Loucy (cell line): ENCODE measurements at regions not wholly inside any gene's neighbourhood (a gene's known extent, or its start where the extent isn't known, plus 50 kb on each side); places are given as distances from the start of the nearest gene placed in this dataset.

Source experiments
- H2AFZ ChIP-seq: fragments of 200-600 bp; sonication (generic); 2 replicates; pipeline ENCODE4 v1.6.0; 2016; ENCODE audit warnings: antibody characterized with exemption, mild to moderate bottlenecking, low read length, moderate library complexity
- H3F3A ChIP-seq: fragments of 200-600 bp; 2 replicates; pipeline ENCODE4 v1.6.0; 2016; ENCODE audit warnings: antibody characterized with exemption, low read depth, mild to moderate bottlenecking
- H3K27me3 ChIP-seq: fragments of 200-600 bp; sonication (generic); 2 replicates; pipeline ENCODE4 v1.6.1; 2014; ENCODE audit warnings: low read length, mild to moderate bottlenecking; ENCODE audit not compliant: insufficient read depth, poor library complexity, severe bottlenecking
- H3K36me3 ChIP-seq: fragments of 200-600 bp; sonication (generic); 2 replicates; pipeline ENCODE4 v1.6.1; 2016; ENCODE audit warnings: low read length; ENCODE audit not compliant: insufficient read depth
- H3K4me1 ChIP-seq: fragments of 200-600 bp; sonication (generic); 2 replicates; pipeline ENCODE4 v1.5.1; 2014; ENCODE audit warnings: low read length, mild to moderate bottlenecking; ENCODE audit not compliant: insufficient read depth, poor library complexity, severe bottlenecking
- H3K4me2 ChIP-seq: fragments of 200-600 bp; sonication (generic); 2 replicates; pipeline ENCODE4 v1.6.0; 2014; ENCODE audit warnings: antibody characterized with exemption, low read length, low read depth, mild to moderate bottlenecking; ENCODE audit not compliant: poor library complexity, severe bottlenecking
- H3K4me3 ChIP-seq: fragments of 200-600 bp; sonication (generic); 2 replicates; pipeline ENCODE4 v1.5.1; 2014; ENCODE audit warnings: low read length, mild to moderate bottlenecking, mixed read lengths; ENCODE audit not compliant: poor library complexity, severe bottlenecking
- H3K79me2 ChIP-seq: fragments of 200-600 bp; sonication (generic); 2 replicates; pipeline ENCODE4 v1.6.1; 2014; ENCODE audit warnings: low read length; ENCODE audit not compliant: insufficient read depth
- H3K9ac ChIP-seq: fragments of 200-600 bp; sonication (generic); 2 replicates; pipeline ENCODE4 v1.6.0; 2014; ENCODE audit warnings: mild to moderate bottlenecking, low read depth, low read length, moderate library complexity; ENCODE audit not compliant: poor library complexity, severe bottlenecking
- H3K9me2 ChIP-seq: fragments of 200-600 bp; sonication (generic); replicated peaks from 2 replicates; pipeline ENCODE4 v1.6.1; 2016; ENCODE audit warnings: low read depth, low read length, mixed read lengths
- H3K9me3 ChIP-seq: fragments of 200-600 bp; sonication (generic); 2 replicates; pipeline ENCODE4 v1.6.1; 2014; ENCODE audit warnings: mild to moderate bottlenecking, antibody characterized with exemption, low read length, low read depth; ENCODE audit not compliant: insufficient read depth
- H4K20me1 ChIP-seq: fragments of 200-600 bp; sonication (generic); 2 replicates; pipeline ENCODE4 v1.6.0; 2014; ENCODE audit warnings: antibody characterized with exemption, low read length, mild to moderate bottlenecking; ENCODE audit not compliant: insufficient read depth, poor library complexity, severe bottlenecking
- EZH2phosphoT487 ChIP-seq: fragments of 200-600 bp; IDR thresholded peaks from 2 replicates; pipeline ENCODE4 v1.6.1; 2018; ENCODE audit warnings: antibody characterized with exemption, mild to moderate bottlenecking, moderate library complexity, borderline replicate concordance
- TF ChIP-seq, protein P1 (sequence below): fragments of 200-600 bp; sonication (generic); conservative IDR thresholded peaks from 2 replicates; pipeline ENCODE4 v1.5.1; 2014; ENCODE audit warnings: mild to moderate bottlenecking, antibody characterized with exemption, low read length

DNA sequence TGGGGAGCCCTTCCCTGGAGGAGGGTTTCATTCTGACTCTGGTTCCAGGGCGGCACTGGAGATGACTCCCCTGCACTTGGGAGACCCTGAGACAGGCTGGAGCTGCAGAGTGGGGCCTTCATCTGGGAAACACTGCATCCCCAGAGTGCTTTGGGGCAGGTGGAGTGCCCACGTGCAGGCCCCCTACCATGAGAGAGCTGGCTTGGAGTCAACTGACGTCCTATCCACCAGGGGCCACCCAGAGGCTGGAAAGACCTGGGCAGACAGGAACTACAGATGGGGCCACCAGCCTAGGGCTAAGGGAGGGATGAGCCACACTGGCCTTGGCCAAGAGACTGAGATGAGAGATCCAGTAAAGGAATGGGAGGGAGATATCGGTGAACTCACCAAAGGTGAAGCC lies 153.8 kb downstream of the ASB1 start:
- no peaks in the 10 kb centered on the region for H3F3A ChIP-seq
- no peak overlapping the region for H3K9ac ChIP-seq
- H2AFZ ChIP-seq, result no peak overlapping the region
- no peak overlapping the region for H3K4me3 ChIP-seq
- no peaks in the 10 kb centered on the region for H4K20me1 ChIP-seq
- H3K27me3 ChIP-seq, result no peaks in the 10 kb centered on the region
- TF ChIP-seq, protein P1, sequence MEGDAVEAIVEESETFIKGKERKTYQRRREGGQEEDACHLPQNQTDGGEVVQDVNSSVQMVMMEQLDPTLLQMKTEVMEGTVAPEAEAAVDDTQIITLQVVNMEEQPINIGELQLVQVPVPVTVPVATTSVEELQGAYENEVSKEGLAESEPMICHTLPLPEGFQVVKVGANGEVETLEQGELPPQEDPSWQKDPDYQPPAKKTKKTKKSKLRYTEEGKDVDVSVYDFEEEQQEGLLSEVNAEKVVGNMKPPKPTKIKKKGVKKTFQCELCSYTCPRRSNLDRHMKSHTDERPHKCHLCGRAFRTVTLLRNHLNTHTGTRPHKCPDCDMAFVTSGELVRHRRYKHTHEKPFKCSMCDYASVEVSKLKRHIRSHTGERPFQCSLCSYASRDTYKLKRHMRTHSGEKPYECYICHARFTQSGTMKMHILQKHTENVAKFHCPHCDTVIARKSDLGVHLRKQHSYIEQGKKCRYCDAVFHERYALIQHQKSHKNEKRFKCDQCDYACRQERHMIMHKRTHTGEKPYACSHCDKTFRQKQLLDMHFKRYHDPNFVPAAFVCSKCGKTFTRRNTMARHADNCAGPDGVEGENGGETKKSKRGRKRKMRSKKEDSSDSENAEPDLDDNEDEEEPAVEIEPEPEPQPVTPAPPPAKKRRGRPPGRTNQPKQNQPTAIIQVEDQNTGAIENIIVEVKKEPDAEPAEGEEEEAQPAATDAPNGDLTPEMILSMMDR, result no peak
- no peak for TF ChIP-seq EZH2phosphoT487
- H3K79me2 ChIP-seq, result no peaks in the 10 kb centered on the region
- no peaks in the 10 kb centered on the region for H3K4me1 ChIP-seq
- no peaks in the 10 kb centered on the region for H3K36me3 ChIP-seq
- no peak overlapping the region for H3K4me2 ChIP-seq
- no peaks in the 10 kb centered on the region; the same call in 1 of the 2 replicates for H3K9me3 ChIP-seq
- H3K9me2 ChIP-seq, result no peaks in the 10 kb centered on the region

DNA sequence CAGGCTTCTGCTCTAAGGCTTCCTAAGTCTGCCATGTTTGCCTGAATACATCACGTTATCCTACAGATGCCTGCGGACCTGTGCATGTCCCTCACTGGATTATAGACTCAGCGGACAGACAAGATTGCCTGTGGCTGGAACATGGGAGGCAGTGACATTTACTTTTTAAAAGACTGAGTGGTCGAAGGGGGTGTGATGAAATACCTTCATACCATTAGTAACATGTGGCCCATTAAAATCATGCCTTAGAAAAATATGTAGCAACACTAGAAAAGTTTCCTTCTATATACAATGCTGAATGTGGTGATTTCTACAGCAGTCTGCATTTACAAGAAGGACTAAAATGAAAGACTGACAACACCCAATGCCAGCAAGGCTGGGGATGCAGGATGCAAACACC lies 154.4 kb downstream of the ASB1 start:
- H3K9me2 ChIP-seq, result no peaks in the 10 kb centered on the region

DNA sequence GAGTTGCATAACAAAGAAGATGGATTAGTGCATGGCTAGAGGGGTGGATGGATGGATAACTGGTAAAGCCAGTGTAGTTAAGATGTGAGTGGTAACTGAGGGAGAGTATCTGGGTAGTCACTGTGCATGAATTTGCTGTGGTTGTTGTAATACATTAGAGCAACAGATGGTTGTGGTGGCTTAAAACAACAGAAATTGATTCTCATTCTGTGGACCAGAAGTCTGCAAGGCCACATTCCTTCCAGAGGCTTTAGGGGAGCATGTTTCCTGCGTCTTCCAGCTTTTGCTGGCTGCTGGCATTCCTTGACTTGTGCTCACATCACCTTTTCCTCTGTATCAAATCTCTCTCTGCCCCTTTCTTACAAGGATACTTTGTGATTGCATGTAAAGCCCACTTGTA lies 155.4 kb downstream of the ASB1 start:
- Histone ChIP-seq H3K27me3 (no peaks in the 10 kb centered on the region), H3K4me3 (no peak overlapping the region), H3F3A (no peaks in the 10 kb centered on the region), H3K9me3 (no peaks in the 10 kb centered on the region; the same call in 1 of the 2 replicates), H2AFZ (no peak overlapping the region), H3K9ac (no peak overlapping the region), H4K20me1 (no peaks in the 10 kb centered on the region), H3K9me2 (no peaks in the 10 kb centered on the region), H3K79me2 (no peaks in the 10 kb centered on the region), H3K4me2 (no peak overlapping the region), H3K36me3 (no peaks in the 10 kb centered on the region), H3K4me1 (no peaks in the 10 kb centered on the region)
- TF ChIP-seq EZH2phosphoT487, result no peak
- TF ChIP-seq, protein P1, result no peak

More for the DNA sequence above, 154.4 kb downstream of the ASB1 start:
- no peak overlapping the region for H2AFZ ChIP-seq
- no peak overlapping the region for H3K9ac ChIP-seq
- H3K4me1 ChIP-seq, result no peaks in the 10 kb centered on the region
- H3K79me2 ChIP-seq, result no peaks in the 10 kb centered on the region
- TF ChIP-seq, protein P1, result no peak
- no peak for TF ChIP-seq EZH2phosphoT487
- no peaks in the 10 kb centered on the region for H3K27me3 ChIP-seq
- no peaks in the 10 kb centered on the region for H3K36me3 ChIP-seq
- no peaks in the 10 kb centered on the region; the same call in 1 of the 2 replicates for H3K9me3 ChIP-seq
- no peak overlapping the region for H3K4me2 ChIP-seq
- H3F3A ChIP-seq, result no peaks in the 10 kb centered on the region
- no peaks in the 10 kb centered on the region for H4K20me1 ChIP-seq
- H3K4me3 ChIP-seq, result no peak overlapping the region
